ENCODE measurements at regions not wholly inside any gene's neighbourhood (a gene's known extent, or its start where the extent isn't known, plus 50 kb on each side); places are given as distances from the start of the nearest gene placed in this dataset.

GRCh38 chr5:159743234-159743633 is 173.0 kb upstream of the ADRA1B start:
- no peak for TF ChIP-seq POU2F2 (IDR thresholded peaks at IDR 0.05; ENCODE audit: low read depth, low read length)
- no peak for TF ChIP-seq POLR2A (IDR thresholded peaks at IDR 0.05; ENCODE audit: low read depth, low read length)
- TF ChIP-seq TAF1 (IDR thresholded peaks at IDR 0.05; ENCODE audit: low read depth, low read length): no peak
- no peak for TF ChIP-seq PAX5 (IDR thresholded peaks at IDR 0.05; ENCODE audit: insufficient read depth, low read length, severe bottlenecking)
- no peak for TF ChIP-seq POLR2AphosphoS5 (IDR thresholded peaks at IDR 0.05; ENCODE audit: low read depth, low read length)
